NCI-H524 (cell line): ENCODE measurements at regions not wholly inside any gene's neighbourhood (a gene's known extent, or its start where the extent isn't known, plus 50 kb on each side); places are given as distances from the start of the nearest gene placed in this dataset.

Experiments
- DNase-seq, 2 experiments: peaks; one replicate each; lab custom pipeline; 2025; lab: John Stamatoyannopoulos, UW

GRCh38 chr5:2334719-2335118, 416.8 kb downstream of the IRX2 start:
- peak in 1 of 2 experiments; percentile 45 for DNase-seq

DNA sequence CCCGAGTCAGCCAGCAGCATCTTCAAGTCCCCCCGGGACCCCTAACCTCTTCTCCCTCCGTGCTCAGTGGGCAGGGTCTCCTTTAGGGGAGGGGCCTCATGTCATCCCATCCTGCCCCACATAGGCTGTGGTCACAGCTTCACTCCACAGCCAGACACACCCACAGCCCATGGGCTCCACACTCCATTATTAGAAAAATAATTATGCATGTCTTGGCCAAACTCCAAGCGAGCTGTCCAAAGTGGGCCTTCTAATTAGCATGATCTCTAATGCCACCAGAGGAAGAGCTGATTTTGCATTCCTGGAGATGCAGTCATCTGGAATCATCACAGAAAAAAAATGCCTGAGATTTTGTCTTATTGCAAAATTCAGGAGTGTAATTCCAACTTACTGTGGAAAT, 418.2 kb downstream of the IRX2 start:
- no peak for DNase-seq

DNA sequence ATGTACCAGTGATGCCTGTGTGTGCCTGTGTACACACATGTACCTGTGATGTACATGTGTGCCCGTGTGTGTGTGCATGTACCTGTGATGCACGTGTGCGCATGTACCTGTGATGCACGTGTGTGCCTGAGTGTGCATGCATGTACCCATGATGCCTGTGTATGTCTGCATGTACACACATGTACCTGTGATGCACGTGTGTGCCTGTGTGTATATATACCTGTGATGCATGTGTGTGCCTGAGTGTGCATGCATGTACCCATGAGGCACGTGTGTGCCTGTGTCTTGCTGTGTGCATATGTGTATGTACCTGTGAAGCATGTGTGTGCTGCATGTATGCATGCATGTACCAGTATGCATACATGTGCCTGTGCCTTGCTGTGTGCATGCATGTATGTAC, 419.0 kb downstream of the IRX2 start:
- no peak for DNase-seq

DNA sequence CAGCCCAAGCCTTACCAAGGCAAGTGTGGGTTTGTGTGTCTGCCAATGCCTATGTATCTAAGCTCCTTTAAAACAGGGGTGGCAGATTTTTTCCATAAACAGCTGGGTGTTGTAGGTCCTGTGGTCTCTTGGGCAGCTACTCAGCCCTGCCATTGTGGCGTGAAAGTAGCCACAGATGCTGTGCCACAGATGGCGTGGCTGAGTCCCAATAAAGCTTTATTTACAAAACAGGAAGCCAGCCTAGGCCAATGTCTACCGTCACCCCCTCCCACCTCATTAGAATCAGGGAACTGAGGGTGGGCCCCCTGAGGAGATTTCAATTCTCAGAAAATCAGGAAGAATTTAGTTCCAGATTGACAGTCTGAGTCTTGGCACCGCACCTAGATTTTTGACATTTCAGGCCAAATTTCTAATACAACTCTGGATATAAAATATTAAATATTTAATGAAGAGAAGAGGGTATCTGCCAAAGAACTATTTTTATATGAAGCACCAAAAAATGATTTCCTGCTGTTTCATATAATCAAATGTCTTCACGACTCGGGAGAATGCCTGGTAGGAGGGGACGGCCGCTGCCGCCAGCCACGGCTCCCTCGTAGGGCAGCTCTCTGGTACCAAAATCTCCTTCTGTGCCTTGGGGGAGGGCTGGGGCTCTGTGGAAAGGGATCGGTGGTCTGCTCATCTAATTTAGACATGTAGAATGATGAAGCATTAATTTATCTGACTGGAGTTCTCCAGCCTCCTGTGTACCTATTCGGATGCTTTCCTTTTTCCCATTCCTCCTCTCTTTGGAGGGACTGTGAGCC, 420.9 kb downstream of the IRX2 start:
- no peak for DNase-seq

DNA sequence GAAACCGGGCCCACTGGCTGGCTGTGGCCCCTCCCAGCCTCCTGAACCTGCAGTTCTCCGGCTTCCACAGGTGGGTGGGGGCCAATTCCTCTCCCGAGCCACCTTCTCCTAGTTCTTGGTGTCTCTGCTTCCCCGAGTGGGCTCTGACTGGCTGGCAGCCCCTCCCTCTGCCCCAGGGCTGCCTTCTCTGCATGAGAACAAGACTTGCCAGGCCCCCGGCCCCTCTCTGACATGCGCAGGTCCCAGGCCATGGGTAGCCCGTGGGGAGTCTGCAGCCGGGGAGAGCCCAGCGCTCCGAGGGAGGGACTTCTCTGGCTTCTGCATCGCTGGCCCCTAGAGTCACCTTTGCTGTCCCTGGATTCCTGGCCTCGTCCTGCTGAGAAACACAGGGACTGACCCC, 421.7 kb downstream of the IRX2 start:
- DNase-seq = no peak

DNA sequence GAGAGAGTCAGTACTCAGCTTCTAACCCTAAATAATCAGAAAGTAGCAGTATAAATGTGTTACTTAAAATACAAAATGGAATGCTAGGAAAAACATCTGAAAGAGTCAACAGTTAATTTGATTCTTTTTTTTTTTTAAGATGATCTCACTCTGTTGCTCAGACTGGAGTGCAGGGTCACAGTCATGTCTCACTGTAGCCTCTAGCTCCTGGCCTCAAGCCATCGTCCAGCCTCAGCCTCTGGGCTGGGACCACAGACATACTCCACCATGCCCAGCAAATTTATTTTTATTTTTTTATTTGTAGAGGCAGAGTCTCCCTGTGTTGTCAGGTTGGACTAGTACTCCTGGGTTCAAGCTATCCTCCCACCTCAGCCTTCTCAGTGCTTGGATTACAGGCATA, 424.9 kb downstream of the IRX2 start:
- DNase-seq = no peak

DNA sequence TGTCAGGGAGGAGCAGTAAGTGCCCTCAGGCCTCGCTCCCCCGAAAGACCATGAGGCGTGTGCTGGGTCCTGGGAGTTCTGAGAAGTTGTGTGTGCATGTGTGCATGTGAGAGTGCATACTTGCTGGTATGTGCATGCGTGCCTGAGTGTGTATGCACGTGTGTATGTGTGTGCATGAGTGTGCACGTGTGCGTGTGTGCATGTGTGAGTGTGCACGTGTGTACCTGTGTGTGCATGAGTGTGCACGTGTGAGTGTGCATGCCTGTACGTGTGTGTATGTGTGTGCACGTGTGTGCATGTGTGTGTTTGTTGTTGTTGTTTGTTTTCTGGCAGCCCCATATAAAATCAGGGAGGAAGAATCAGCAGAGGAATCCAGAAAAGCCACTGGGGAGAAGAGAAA, 426.7 kb downstream of the IRX2 start:
- no peak for DNase-seq

GRCh38 chr5:2320611-2321010, 430.9 kb downstream of the IRX2 start:
- DNase-seq = no peak

GRCh38 chr5:2317540-2317939, 433.9 kb downstream of the IRX2 start:
- DNase-seq = no peak

DNA sequence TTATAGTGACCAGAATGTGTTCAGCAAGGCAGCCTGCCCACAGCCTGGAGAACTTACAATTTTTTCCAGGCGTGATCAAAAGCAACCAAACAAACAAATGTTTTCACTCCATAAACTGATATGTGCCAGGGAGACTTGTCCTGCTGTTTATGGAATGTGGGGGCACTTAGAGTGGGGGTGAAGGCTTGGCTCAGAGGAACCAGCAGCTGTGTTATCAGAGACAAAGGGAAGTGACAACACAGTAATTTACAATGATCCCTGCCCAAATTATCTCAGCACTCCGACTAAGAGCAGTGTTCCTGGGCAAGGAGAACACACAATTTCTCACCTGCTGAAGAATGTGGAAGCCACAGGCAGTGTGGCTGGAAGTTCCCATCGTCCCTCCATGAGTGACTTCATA, 429.1 kb upstream of the IRX4 start:
- DNase-seq = no peak

DNA sequence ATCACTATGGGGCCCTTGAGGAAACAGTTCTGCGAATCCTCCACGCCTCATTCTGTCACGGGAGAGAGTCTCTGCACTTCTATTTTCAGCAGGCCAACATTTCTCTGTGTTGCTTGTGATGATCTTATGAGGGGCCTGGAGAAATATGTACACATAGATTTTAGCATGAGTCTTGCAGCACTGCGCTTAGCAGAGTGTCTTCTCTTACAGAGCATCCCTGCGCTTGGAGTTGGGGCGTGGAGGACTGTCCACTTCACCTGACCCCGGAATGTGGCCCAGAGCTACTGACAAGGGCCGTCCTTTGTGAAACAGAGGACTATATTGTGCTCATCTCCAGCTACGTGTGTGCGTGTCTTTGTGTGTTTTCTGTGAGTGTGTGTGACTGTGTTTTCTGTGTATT, 428.2 kb upstream of the IRX4 start:
- no peak for DNase-seq

- no peak for DNase-seq
These were observed 424.9 kb upstream of the IRX4 start for GRCh38 chr5:2307631-2308030.

- no peak for DNase-seq
These were observed 424.0 kb upstream of the IRX4 start for GRCh38 chr5:2306711-2307110.

DNA sequence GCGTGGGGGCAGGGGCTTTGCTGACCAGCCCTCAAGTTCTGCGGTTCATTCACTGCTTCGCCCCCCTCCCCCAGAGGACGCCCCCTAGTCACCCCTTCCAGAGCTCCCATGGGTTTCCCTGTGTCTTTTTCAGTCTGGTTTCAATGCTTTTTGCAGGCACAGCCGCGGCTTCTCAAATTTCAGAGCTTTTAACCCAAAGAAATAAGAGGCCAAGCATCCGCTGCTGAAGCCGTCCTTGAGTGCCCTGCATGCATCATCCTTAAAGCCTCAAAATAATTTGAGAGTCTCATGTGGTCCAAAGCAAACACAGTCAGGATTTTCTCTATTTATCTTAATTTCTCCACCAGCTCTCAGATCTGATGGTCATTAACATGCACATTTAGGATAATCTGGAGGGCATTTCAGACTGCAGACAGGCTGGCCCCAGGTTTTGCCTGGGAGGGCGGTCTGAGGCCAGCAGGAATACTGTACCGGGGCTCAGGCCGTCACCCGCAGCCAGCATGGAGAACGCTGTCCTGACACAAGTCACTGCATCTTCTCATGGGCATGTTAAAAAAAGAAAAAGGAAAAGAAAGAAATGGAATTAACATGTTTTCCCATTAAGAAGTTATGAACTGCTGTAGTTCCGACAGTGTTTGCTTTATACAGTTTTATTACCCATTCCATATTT, 420.8 kb upstream of the IRX4 start:
- peak in 1 of 2 experiments; percentile 29 for DNase-seq

- DNase-seq = no peak
These were observed 419.4 kb upstream of the IRX4 start for GRCh38 chr5:2302169-2302568.

- no peak for DNase-seq
These were observed 418.3 kb upstream of the IRX4 start for GRCh38 chr5:2300861-2301574.

GRCh38 chr5:2300421-2300820, 417.7 kb upstream of the IRX4 start:
- no peak for DNase-seq

DNA sequence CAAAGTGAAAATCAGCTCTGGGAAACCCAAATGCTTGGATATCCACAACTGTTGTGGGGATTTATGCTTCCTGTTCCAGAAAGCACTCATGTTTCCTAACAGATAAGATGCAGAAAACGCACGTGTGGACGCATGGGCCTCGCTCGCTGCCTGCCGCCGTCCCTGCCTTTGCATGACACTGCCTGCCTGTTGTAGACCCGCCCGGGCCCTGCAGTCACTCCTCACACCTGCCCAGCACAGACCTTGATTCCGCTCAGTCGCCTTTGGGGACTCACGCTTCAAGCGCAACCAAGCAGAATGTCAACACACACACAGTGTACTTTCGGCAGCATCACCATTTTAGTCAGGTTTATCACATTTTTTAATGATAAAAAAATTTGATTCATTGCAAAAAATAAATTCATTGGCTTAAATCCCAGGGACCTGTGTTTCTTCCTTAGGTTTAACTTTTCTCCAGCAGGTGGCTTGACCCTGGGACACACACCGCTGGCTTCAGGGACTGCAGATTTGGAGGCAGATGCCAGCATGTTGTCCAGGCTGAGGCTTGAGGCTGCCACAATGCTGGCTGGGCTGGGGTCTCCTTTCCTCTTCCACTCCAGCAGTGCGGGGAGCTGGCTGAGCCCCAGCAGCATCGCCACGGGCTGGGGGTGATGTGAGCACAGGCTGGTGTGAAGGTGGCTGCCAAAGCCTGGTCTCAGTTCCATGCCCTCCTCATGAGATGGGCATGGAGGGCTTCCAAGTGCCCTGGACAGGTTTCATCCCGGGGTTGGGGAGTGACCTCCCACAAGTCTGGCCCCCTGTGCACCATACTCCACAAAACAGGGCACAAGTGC, 416.9 kb upstream of the IRX4 start:
- DNase-seq = no peak

- DNase-seq = no peak
These were observed 416.1 kb upstream of the IRX4 start for GRCh38 chr5:2298781-2299180.

DNA sequence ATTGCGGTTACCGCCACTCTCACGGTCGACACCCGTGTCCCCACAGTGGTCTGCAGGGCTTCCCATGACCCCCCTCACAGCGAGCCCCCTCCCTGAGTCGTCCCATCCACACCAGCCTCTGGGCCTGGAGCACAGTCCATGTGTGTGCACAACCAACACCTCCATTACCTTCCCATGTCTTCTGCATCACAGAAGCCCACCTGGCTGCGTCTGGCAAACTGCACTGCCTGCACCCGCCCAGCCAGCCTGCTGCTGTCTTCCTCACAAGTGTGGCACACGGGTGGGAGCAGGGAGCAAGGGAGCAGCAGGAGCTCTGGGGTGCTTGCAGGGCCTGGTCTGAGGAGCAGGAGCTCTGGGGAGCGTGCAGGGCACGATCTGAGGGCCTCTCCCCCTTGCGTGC, 415.3 kb upstream of the IRX4 start:
- no peak for DNase-seq

GRCh38 chr5:2295476-2295875, 412.8 kb upstream of the IRX4 start:
- DNase-seq = no peak

- DNase-seq = no peak
These were observed 411.2 kb upstream of the IRX4 start for GRCh38 chr5:2293906-2294305.
